RWPE1 (cell line): ENCODE measurements at regions not wholly inside any gene's neighbourhood (a gene's known extent, or its start where the extent isn't known, plus 50 kb on each side); places are given as distances from the start of the nearest gene placed in this dataset.
"Not testable (repeated sequence)": the region's sequence is repeated elsewhere in the genome, so short reads cannot be mapped to it uniquely, and the experiment has no call there.

ENCODE experiments used
- CTCF ChIA-PET: fragments of 350-600 bp; sonication (Branson Sonifier 250); formaldehyde crosslinking; extraction: SDS; loops from one replicate; lab custom pipeline; 2021; lab: Yijun Ruan, JAX
- POLR2A ChIA-PET: fragments of 400-600 bp; formaldehyde crosslinking; extraction: SDS; loops from one replicate; lab custom pipeline; 2020; ENCODE audit warnings: antibody characterized with exemption; ENCODE audit not compliant: low non-redundant PET; lab: Yijun Ruan, JAX
- DNase-seq: peaks from one replicate; pipeline ENCODE4 v3.0.0; 2012; ENCODE audit warnings: low spot score
- H3K27ac ChIP-seq: fragments of 450-650 bp; 2 replicates; pipeline ENCODE4 v1.5.1; 2017
- CTCF ChIP-seq: fragments of 450-650 bp; conservative IDR thresholded peaks from 2 replicates; pipeline ENCODE4 v1.5.1; 2017; ENCODE audit warnings: low read depth, mild to moderate bottlenecking

GRCh38 chr1:188004849-188005248 lies 1176.1 kb downstream of the PLA2G4A start:
- ChIA-PET POLR2A (no interaction called here), CTCF (no interaction called here)
- TF ChIP-seq CTCF = no peak
- H3K27ac ChIP-seq = no peak overlapping the region
- no peak for DNase-seq

- CTCF ChIA-PET = no interaction called here
- POLR2A ChIA-PET = no interaction called here
- TF ChIP-seq CTCF = no peak
- no peak overlapping the region for H3K27ac ChIP-seq
- DNase-seq = no peak
These were observed 1177.6 kb downstream of the PLA2G4A start for GRCh38 chr1:188006354-188006753.

GRCh38 chr1:188013222-188013849 lies 1184.6 kb downstream of the PLA2G4A start:
- H3K27ac ChIP-seq, CTCF ChIA-PET, POLR2A ChIA-PET, DNase-seq: not testable (repeated sequence)

- TF ChIP-seq CTCF = no peak
- ChIA-PET CTCF (interaction anchor here (0.6 kb wide), 1 partner anchor 73 kb away, joined by 3 read pairs; no protein-coding TSS in a partner anchor), POLR2A (no interaction called here)
- no peak overlapping the region for H3K27ac ChIP-seq
- DNase-seq = no peak
These were observed 1189.2 kb downstream of the PLA2G4A start for GRCh38 chr1:188017921-188018320.

GRCh38 chr1:188022661-188023060 lies 1193.9 kb downstream of the PLA2G4A start:
- H3K27ac ChIP-seq = no peak overlapping the region
- POLR2A ChIA-PET = no interaction called here
- TF ChIP-seq CTCF = no peak
- CTCF ChIA-PET = no interaction called here
- DNase-seq = no peak

- ChIA-PET POLR2A (no interaction called here), CTCF (no interaction called here)
- no peak overlapping the region for H3K27ac ChIP-seq
- DNase-seq = no peak
- no peak for TF ChIP-seq CTCF
These were observed 1194.5 kb downstream of the PLA2G4A start for GRCh38 chr1:188023206-188023605.

- no peak overlapping the region for H3K27ac ChIP-seq
- TF ChIP-seq CTCF = no peak
- peak; percentile 45 for DNase-seq
- POLR2A ChIA-PET = no interaction called here
- CTCF ChIA-PET = no interaction called here
These were observed 1198.9 kb downstream of the PLA2G4A start for GRCh38 chr1:188027613-188028012.

GRCh38 chr1:188037572-188037971 lies 1208.8 kb downstream of the PLA2G4A start:
- POLR2A ChIA-PET, DNase-seq, H3K27ac ChIP-seq: not testable (repeated sequence)
- CTCF ChIA-PET = interaction anchor here (0.6 kb wide), 1 partner anchor 1037 kb away, joined by 3 read pairs; no protein-coding TSS in a partner anchor
